GM12878 (cell line): ENCODE measurements at regions not wholly inside any gene's neighbourhood (a gene's known extent, or its start where the extent isn't known, plus 50 kb on each side); places are given as distances from the start of the nearest gene placed in this dataset.

Experiments used
- ATAC-seq: fragments of 200-7000 bp; cut with Tn5 transposase; 3 replicates; pipeline ENCODE4 v1.9.1; 2020; ENCODE audit warnings: mild to moderate bottlenecking, moderate library complexity
- BruUV-seq: library from RNA; stranded (reverse); fragments of 400-500 nt; replicated peaks from 2 replicates; lab custom pipeline; 2021; lab: Mats Ljungman, UMichigan
- CTCF ChIA-PET: fragments of 300-600 bp; sonication (Branson Sonifier 250); formaldehyde crosslinking; extraction: SDS; loops from one replicate; lab custom pipeline; 2021; ENCODE audit warnings: inconsistent platforms; lab: Yijun Ruan, JAX
- POLR2A ChIA-PET: fragments of 350-600 bp; formaldehyde crosslinking; extraction: SDS; loops from one replicate; lab custom pipeline; 2021; ENCODE audit warnings: inconsistent platforms; lab: Charles Lee
- RAD21 ChIA-PET: fragments of 300-600 bp; sonication (Branson Sonifier 250); formaldehyde crosslinking; loops from one replicate; lab custom pipeline; 2023; ENCODE audit warnings: antibody characterized with exemption; ENCODE audit not compliant: unreplicated experiment; lab: Charles Lee
- SMC1A ChIA-PET: fragments of 300-600 bp; sonication (Branson Sonifier 250); formaldehyde crosslinking; loops from one replicate; lab custom pipeline; 2023; ENCODE audit not compliant: unreplicated experiment, uncharacterized antibody; lab: Charles Lee
- DNase-seq: peaks from one replicate; pipeline ENCODE4 v3.0.0-alpha.2; 2011; ENCODE audit warnings: low read depth, low spot score
- FAIRE-seq: peaks from 3 replicates; lab custom pipeline; 2011; peaks lifted over from hg19 to GRCh38; lab: Jason Lieb, UNC
- H2AFZ ChIP-seq: 2 replicates; pipeline ENCODE4 v1.6.0; 2011; ENCODE audit warnings: low read depth, low read length, control low read depth; ENCODE audit not compliant: control insufficient read depth
- H3K27ac ChIP-seq: 2 replicates; pipeline ENCODE4 v1.5.1; 2011; ENCODE audit warnings: control low read depth; ENCODE audit not compliant: control insufficient read depth, insufficient read depth
- H3K27me3 ChIP-seq, 2 experiments: replicated peaks in 1 of 2; 2 replicates each; pipeline versions ENCODE4 v1.6.0 to v1.6.1; 2011; ENCODE audit warnings: low read length in 1 of 2; ENCODE audit not compliant: control insufficient read depth in 2 of 2, insufficient read depth in 2 of 2
- H3K36me3 ChIP-seq, 2 experiments: 2 replicates each; pipeline ENCODE4 v1.5.1; 2011; ENCODE audit warnings: low read length in 1 of 2; ENCODE audit not compliant: control insufficient read depth in 2 of 2, insufficient read depth in 2 of 2
- H3K4me1 ChIP-seq: 2 replicates; pipeline ENCODE4 v1.6.1; 2011; ENCODE audit warnings: mild to moderate bottlenecking, low read length, moderate library complexity, mixed read lengths; ENCODE audit not compliant: control insufficient read depth, insufficient read depth
- H3K4me2 ChIP-seq: 2 replicates; pipeline ENCODE4 v1.6.0; 2011; ENCODE audit warnings: control low read depth; ENCODE audit not compliant: control insufficient read depth, insufficient read depth
- H3K4me3 ChIP-seq: fragments of 200-600 bp; sonication (generic); 2 replicates; pipeline ENCODE4 v1.5.1; 2016
- H3K79me2 ChIP-seq: 2 replicates; pipeline ENCODE4 v1.6.0; 2011; ENCODE audit warnings: low read length; ENCODE audit not compliant: control insufficient read depth, insufficient read depth
- H3K9ac ChIP-seq: 2 replicates; pipeline ENCODE4 v1.8.0; 2011; ENCODE audit warnings: low read length, control low read depth, mixed read lengths; ENCODE audit not compliant: control insufficient read depth, insufficient read depth
- H3K9me3 ChIP-seq: replicated peaks from 3 replicates; pipeline ENCODE4 v1.5.1; 2011; ENCODE audit warnings: mild to moderate bottlenecking, low read length; ENCODE audit not compliant: control insufficient read depth, insufficient read depth
- H4K20me1 ChIP-seq: 2 replicates; pipeline ENCODE4 v1.6.0; 2011; ENCODE audit not compliant: control insufficient read depth, insufficient read depth
- ATF7 ChIP-seq: fragments of 450-650 bp; IDR thresholded peaks from 2 replicates; pipeline ENCODE4 v1.6.1; 2016; ENCODE audit warnings: low read depth, mild to moderate bottlenecking
- CBFB ChIP-seq: IDR thresholded peaks from 2 replicates; pipeline ENCODE4 v1.6.1; 2016; ENCODE audit warnings: antibody characterized with exemption, low read depth
- FOXM1 ChIP-seq: IDR thresholded peaks from 2 replicates; pipeline ENCODE4 v1.6.1; 2012; ENCODE audit warnings: low read depth, mild to moderate bottlenecking, inconsistent platforms, low read length, moderate library complexity
- KAT2A ChIP-seq: conservative IDR thresholded peaks from 2 replicates; pipeline ENCODE4 v1.6.1; 2011; ENCODE audit warnings: low read depth, low read length; ENCODE audit not compliant: control insufficient read depth
- NBN ChIP-seq: fragments of 450-650 bp; IDR thresholded peaks from 2 replicates; pipeline ENCODE4 v1.6.1; 2016
- NR2C1 ChIP-seq: fragments of 450-650 bp; IDR thresholded peaks from 2 replicates; pipeline ENCODE4 v1.6.1; 2017; ENCODE audit warnings: antibody characterized with exemption, mild to moderate bottlenecking, moderate library complexity
- NR2F1 ChIP-seq: fragments of 450-650 bp; conservative IDR thresholded peaks from 2 replicates; pipeline ENCODE4 v1.6.1; 2017; ENCODE audit warnings: mild to moderate bottlenecking
- PAX8 ChIP-seq: fragments of 450-650 bp; IDR thresholded peaks from 2 replicates; pipeline ENCODE4 v1.6.1; 2017; ENCODE audit warnings: mild to moderate bottlenecking, moderate library complexity
- POLR2A ChIP-seq: IDR thresholded peaks from 2 replicates; pipeline ENCODE4 v1.6.1; 2011; ENCODE audit warnings: low read depth, mild to moderate bottlenecking, low read length
- RAD21 ChIP-seq: IDR thresholded peaks from 2 replicates; pipeline ENCODE4 v1.6.1; 2011; ENCODE audit warnings: mild to moderate bottlenecking, low read depth, low read length, moderate library complexity; ENCODE audit not compliant: insufficient read depth
- SMC3 ChIP-seq: IDR thresholded peaks from 2 replicates; pipeline ENCODE4 v1.6.1; 2011; ENCODE audit warnings: low read length, improper control_type of control experiment, borderline replicate concordance
- TARDBP ChIP-seq: IDR thresholded peaks from 2 replicates; pipeline ENCODE4 v1.6.1; 2016; ENCODE audit warnings: borderline replicate concordance
- ZBED1 ChIP-seq: IDR thresholded peaks from 2 replicates; pipeline ENCODE4 v1.6.1; 2016; ENCODE audit warnings: borderline replicate concordance
- WGBS: methylation state at CpG from one replicate; pipeline ENCODE4 v1.1.6; 2016; ENCODE audit warnings: low lambda C conversion rate; ENCODE audit not compliant: insufficient replicate concordance, insufficient coverage; ENCODE audit errors: missing lambda C conversion rate; 5-methylcytosine and 5-hydroxymethylcytosine counted together
- in situ Hi-C: fragments of 300-500 bp; cut with MboI; formaldehyde crosslinking; loops from 9 replicates; pipeline ENCODE4 v1.14.3; 2018; ENCODE audit warnings: mixed read lengths
- intact Hi-C: fragments of 100-400 bp; cut with micrococcal nuclease; formaldehyde crosslinking; loops from one replicate; pipeline ENCODE4 v1.14.2; 2022; ENCODE audit not compliant: unreplicated experiment
- TF ChIP-seq, protein P1 (sequence below): fragments of 450-650 bp; IDR thresholded peaks from 2 replicates; pipeline ENCODE4 v1.6.1; 2017; ENCODE audit warnings: mild to moderate bottlenecking
- TF ChIP-seq, protein P2 (sequence below), 3 experiments: IDR thresholded peaks in 2 of 3; conservative IDR thresholded peaks in 1 of 3; 2 replicates each; pipeline ENCODE4 v1.5.1; 2011; ENCODE audit warnings: low read depth in 3 of 3, low read length in 3 of 3, mild to moderate bottlenecking in 3 of 3, control low read depth in 2 of 3, moderate library complexity in 2 of 3, inconsistent platforms in 1 of 3, mixed read lengths in 1 of 3; ENCODE audit not compliant: control insufficient read depth in 2 of 3, insufficient read depth in 1 of 3; ENCODE audit errors: extremely low read depth in 1 of 3
- TF ChIP-seq, protein P3 (sequence below): fragments of 450-650 bp; IDR thresholded peaks from 2 replicates; pipeline ENCODE4 v1.6.1; 2018; ENCODE audit warnings: borderline replicate concordance, mild to moderate bottlenecking; ENCODE audit not compliant: partially characterized antibody

DNA sequence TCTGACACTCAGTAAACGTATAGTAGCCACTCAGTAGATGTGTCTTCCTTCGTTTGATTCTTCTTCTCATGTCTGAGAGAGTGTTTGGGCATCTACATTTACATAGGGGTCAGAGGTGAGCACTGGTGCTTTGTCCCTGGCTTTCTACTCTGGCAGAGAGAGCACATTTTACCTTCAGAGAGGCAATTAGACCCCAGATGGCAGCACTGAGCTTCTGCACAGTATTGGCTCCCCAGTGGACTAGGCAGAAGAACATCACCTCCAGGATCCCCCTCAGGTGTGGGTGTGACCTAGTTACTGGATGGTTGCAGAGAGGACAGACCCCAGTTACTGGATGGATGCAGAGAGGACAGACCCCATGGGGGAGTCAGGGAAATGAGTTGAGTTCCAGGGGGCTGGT lies 327.2 kb downstream of the DHX35 start:
- CTCF ChIA-PET = interaction anchor here (0.6 to 3.6 kb wide), 9 partner anchors 11 to 584 kb away, joined by 3 to 42 read pairs (median 5); no protein-coding TSS in a partner anchor
- peak; percentile 73 for ATAC-seq
- H2AFZ ChIP-seq = no peak overlapping the region
- no peak overlapping the region for H3K4me2 ChIP-seq
- H4K20me1 ChIP-seq = no peaks in the 10 kb centered on the region
- H3K79me2 ChIP-seq = no peaks in the 10 kb centered on the region
- H3K27ac ChIP-seq = no peak overlapping the region
- no peaks in the 10 kb centered on the region for H3K4me1 ChIP-seq
- BruUV-seq = no TSS peak
- no peaks in the 10 kb centered on the region for H3K27me3 ChIP-seq
- 0% methylated on average over 2 of the region's 2 CpGs for WGBS
- no peak for DNase-seq
- TF ChIP-seq POLR2A (no peak), ZBED1 (no peak), NBN (no peak), NR2C1 (no peak), KAT2A (no peak), TARDBP (no peak), ATF7 (no peak), FOXM1 (no peak), RAD21 (peak; percentile 54), SMC3 (peak; percentile 78), PAX8 (no peak), CBFB (no peak), NR2F1 (0 out of 2 replicates have a peak, but pooled peaks have one; percentile 28)
- TF ChIP-seq, protein P1, sequence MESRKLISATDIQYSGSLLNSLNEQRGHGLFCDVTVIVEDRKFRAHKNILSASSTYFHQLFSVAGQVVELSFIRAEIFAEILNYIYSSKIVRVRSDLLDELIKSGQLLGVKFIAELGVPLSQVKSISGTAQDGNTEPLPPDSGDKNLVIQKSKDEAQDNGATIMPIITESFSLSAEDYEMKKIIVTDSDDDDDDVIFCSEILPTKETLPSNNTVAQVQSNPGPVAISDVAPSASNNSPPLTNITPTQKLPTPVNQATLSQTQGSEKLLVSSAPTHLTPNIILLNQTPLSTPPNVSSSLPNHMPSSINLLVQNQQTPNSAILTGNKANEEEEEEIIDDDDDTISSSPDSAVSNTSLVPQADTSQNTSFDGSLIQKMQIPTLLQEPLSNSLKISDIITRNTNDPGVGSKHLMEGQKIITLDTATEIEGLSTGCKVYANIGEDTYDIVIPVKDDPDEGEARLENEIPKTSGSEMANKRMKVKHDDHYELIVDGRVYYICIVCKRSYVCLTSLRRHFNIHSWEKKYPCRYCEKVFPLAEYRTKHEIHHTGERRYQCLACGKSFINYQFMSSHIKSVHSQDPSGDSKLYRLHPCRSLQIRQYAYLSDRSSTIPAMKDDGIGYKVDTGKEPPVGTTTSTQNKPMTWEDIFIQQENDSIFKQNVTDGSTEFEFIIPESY = no peak
- TF ChIP-seq, protein P2, sequence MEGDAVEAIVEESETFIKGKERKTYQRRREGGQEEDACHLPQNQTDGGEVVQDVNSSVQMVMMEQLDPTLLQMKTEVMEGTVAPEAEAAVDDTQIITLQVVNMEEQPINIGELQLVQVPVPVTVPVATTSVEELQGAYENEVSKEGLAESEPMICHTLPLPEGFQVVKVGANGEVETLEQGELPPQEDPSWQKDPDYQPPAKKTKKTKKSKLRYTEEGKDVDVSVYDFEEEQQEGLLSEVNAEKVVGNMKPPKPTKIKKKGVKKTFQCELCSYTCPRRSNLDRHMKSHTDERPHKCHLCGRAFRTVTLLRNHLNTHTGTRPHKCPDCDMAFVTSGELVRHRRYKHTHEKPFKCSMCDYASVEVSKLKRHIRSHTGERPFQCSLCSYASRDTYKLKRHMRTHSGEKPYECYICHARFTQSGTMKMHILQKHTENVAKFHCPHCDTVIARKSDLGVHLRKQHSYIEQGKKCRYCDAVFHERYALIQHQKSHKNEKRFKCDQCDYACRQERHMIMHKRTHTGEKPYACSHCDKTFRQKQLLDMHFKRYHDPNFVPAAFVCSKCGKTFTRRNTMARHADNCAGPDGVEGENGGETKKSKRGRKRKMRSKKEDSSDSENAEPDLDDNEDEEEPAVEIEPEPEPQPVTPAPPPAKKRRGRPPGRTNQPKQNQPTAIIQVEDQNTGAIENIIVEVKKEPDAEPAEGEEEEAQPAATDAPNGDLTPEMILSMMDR (IDR thresholded peaks at IDR 0.05 in 2 of 3, conservative IDR thresholded peaks at IDR 0.05 in 1 of 3; ENCODE audit: control insufficient read depth in 2 of 3, extremely low read depth in 1 of 3, insufficient read depth in 1 of 3, low read depth in 3 of 3, low read length in 3 of 3) = peak; percentile 43 to 70 (median 43); a peak in 4 of 6 replicates
- TF ChIP-seq, protein P3, sequence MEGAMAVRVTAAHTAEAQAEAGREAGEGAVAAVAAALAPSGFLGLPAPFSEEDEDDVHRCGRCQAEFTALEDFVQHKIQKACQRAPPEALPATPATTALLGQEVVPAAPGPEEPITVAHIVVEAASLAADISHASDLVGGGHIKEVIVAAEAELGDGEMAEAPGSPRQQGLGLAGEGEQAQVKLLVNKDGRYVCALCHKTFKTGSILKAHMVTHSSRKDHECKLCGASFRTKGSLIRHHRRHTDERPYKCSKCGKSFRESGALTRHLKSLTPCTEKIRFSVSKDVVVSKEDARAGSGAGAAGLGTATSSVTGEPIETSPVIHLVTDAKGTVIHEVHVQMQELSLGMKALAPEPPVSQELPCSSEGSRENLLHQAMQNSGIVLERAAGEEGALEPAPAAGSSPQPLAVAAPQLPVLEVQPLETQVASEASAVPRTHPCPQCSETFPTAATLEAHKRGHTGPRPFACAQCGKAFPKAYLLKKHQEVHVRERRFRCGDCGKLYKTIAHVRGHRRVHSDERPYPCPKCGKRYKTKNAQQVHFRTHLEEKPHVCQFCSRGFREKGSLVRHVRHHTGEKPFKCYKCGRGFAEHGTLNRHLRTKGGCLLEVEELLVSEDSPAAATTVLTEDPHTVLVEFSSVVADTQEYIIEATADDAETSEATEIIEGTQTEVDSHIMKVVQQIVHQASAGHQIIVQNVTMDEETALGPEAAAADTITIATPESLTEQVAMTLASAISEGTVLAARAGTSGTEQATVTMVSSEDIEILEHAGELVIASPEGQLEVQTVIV = no peak
- intact Hi-C loops = loop anchor here (2.0 kb wide), 1 partner anchor 109 kb away; no protein-coding TSS in a partner anchor
- no peaks in the 10 kb centered on the region; the same call in 2 of the 3 replicates for H3K9me3 ChIP-seq
- SMC1A ChIA-PET = interaction anchor here (0.8 to 4.8 kb wide), 7 partner anchors 14 to 585 kb away, joined by 3 to 24 read pairs (median 4); no protein-coding TSS in a partner anchor
- FAIRE-seq = no peak
- POLR2A ChIA-PET = no interaction called here
- no peaks in the 10 kb centered on the region for H3K36me3 ChIP-seq
- no peak overlapping the region for H3K4me3 ChIP-seq
- RAD21 ChIA-PET = interaction anchor here (0.8 to 4.1 kb wide), 6 partner anchors 106 to 585 kb away, joined by 3 to 25 read pairs (median 4); no protein-coding TSS in a partner anchor
- H3K9ac ChIP-seq = no peak overlapping the region
- in situ Hi-C loops = loop anchor here (10.0 kb wide), 1 partner anchor 1405 kb away; no protein-coding TSS in a partner anchor
